Keratinocyte (primary cell): ENCODE measurements at regions not wholly inside any gene's neighbourhood (a gene's known extent, or its start where the extent isn't known, plus 50 kb on each side); places are given as distances from the start of the nearest gene placed in this dataset.

Experiments used
- DNase-seq: peaks from one replicate; pipeline ENCODE4 v3.0.0-alpha.2; 2011; ENCODE audit warnings: low read depth, missing footprints, low spot score
- FAIRE-seq: peaks from 2 replicates; lab custom pipeline; 2011; peaks lifted over from hg19 to GRCh38; lab: Jason Lieb, UNC
- H2AFZ ChIP-seq: 2 replicates; pipeline ENCODE4 v1.6.0; 2012; ENCODE audit warnings: low read length, control low read depth, inconsistent platforms; ENCODE audit not compliant: control insufficient read depth
- H3K27ac ChIP-seq: 2 replicates; pipeline ENCODE4 v1.5.1; 2011; ENCODE audit warnings: low read length; ENCODE audit not compliant: control insufficient read depth, insufficient read depth
- H3K27me3 ChIP-seq: 3 replicates; pipeline ENCODE4 v1.6.0; 2011; ENCODE audit warnings: low read length; ENCODE audit not compliant: control insufficient read depth, insufficient read depth; ENCODE audit errors: extremely low read depth
- H3K36me3 ChIP-seq, 2 experiments: 2 replicates in 1 of 2; 3 replicates in 1 of 2; pipeline ENCODE4 v1.5.1; 2011; ENCODE audit warnings: low read length in 2 of 2, mild to moderate bottlenecking in 1 of 2; ENCODE audit not compliant: control insufficient read depth in 2 of 2, insufficient read depth in 2 of 2; ENCODE audit errors: extremely low read depth in 1 of 2
- H3K4me1 ChIP-seq: 3 replicates; pipeline ENCODE4 v1.5.1; 2011; ENCODE audit warnings: low read length; ENCODE audit not compliant: control insufficient read depth, insufficient read depth; ENCODE audit errors: extremely low read depth
- H3K4me2 ChIP-seq: 3 replicates; pipeline ENCODE4 v1.6.0; 2011; ENCODE audit warnings: low read depth, low read length; ENCODE audit not compliant: control insufficient read depth, insufficient read depth; ENCODE audit errors: extremely low read depth
- H3K4me3 ChIP-seq, 3 experiments: fragments of 200-600 bp in 1 of 3; sonication (generic) in 1 of 3; 2 replicates in 2 of 3; 3 replicates in 1 of 3; pipeline ENCODE4 v1.5.1; 2011 to 2016; ENCODE audit warnings: low read length in 3 of 3, mild to moderate bottlenecking in 3 of 3, control low read depth in 2 of 3, inconsistent platforms in 1 of 3, low read depth in 1 of 3, mixed read lengths in 1 of 3, mixed run types in 1 of 3, moderate library complexity in 1 of 3; ENCODE audit not compliant: control insufficient read depth in 2 of 3, insufficient read depth in 2 of 3; ENCODE audit errors: extremely low read depth in 1 of 3
- H3K79me2 ChIP-seq: 2 replicates; pipeline ENCODE4 v1.6.0; 2012; ENCODE audit warnings: low read length; ENCODE audit not compliant: control insufficient read depth, insufficient read depth
- H3K9ac ChIP-seq: 3 replicates; pipeline ENCODE4 v1.6.0; 2011; ENCODE audit warnings: low read length; ENCODE audit not compliant: control insufficient read depth, insufficient read depth; ENCODE audit errors: extremely low read depth
- H3K9me1 ChIP-seq: 3 replicates; pipeline ENCODE4 v1.6.0; 2011; ENCODE audit warnings: low read length; ENCODE audit not compliant: control insufficient read depth, insufficient read depth; ENCODE audit errors: extremely low read depth
- H3K9me3 ChIP-seq: 2 replicates; pipeline ENCODE4 v1.5.1; 2012; ENCODE audit warnings: low read depth, low read length; ENCODE audit not compliant: control insufficient read depth
- H4K20me1 ChIP-seq: 3 replicates; pipeline ENCODE4 v1.6.0; 2011; ENCODE audit warnings: low read length; ENCODE audit not compliant: control insufficient read depth, insufficient read depth; ENCODE audit errors: extremely low read depth
- EZH2 ChIP-seq: IDR thresholded peaks from one replicate; pipeline ENCODE4 v1.6.1; 2012; ENCODE audit warnings: inconsistent platforms, mild to moderate bottlenecking, low read length, moderate library complexity
- dilution Hi-C: fragments of 300-500 bp; cut with MboI; formaldehyde crosslinking; loops from one replicate; pipeline ENCODE4 v1.7.0; 2020; ENCODE audit warnings: low sequenced_read_pairs; ENCODE audit not compliant: extremely low pct_ligation_motif_present
- TF ChIP-seq, protein P1 (sequence below), 3 experiments: IDR thresholded peaks in 1 of 3; conservative IDR thresholded peaks in 1 of 3; optimal IDR thresholded peaks in 1 of 3; 2 replicates in 2 of 3; 3 replicates in 1 of 3; pipeline versions ENCODE3 to v1.5.1; 2011; ENCODE audit warnings: low read length in 3 of 3, mild to moderate bottlenecking in 3 of 3, moderate library complexity in 2 of 3, control low read depth in 1 of 3, inconsistent platforms in 1 of 3; ENCODE audit not compliant: insufficient read depth in 2 of 3; ENCODE audit errors: extremely low read depth in 1 of 3

DNA sequence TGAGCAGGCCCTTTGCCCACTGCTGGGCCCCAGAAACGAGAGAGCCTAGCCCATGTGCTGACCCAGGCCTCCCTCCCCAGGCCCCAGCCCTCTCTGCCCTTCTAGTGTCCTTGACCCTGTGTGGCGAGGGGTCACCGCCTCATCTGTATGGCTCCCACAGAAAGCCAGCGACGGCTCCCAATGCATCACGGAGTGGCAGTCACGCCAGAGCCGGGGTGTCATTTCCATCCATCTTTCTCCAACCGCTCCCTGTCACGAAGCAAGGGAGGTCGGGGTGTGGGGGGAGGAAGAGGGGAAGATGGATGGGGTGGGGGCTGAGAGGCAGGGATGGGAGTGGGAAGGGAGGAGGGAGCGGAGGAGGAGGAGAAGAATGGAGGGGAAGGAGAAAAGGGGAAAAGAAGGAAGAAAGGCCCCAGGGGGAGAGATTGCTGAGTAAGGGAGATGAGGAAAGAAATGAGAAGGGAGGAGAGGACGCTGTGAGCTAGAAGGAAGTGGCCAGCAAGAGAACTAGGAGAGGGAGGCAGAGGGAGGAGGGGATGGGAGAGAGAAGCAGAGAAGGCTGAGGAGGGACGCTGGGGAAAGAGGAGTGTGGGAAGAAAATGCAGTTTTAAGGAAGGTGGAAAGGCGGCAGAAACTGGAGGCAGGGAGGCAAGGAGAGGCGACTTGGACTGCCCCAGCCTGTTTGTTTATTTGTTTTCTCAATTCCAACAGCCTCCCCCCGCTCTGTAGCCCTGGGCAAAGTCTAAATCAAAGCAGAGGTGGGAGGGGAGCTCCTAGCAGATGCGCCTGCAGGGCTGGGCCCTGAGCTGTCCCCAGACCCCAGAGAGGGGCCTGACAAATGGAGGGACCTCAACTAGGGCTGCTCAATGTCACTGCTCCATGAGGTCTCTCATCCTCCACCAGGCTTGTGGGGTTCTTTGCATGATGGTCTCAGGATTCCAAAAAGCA, 75.5 kb upstream of the LHX5 start:
- Histone ChIP-seq H4K20me1 (no peaks in the 10 kb centered on the region), H3K79me2 (no peaks in the 10 kb centered on the region), H3K9ac (no peak overlapping the region), H3K36me3 (no peaks in the 10 kb centered on the region), H2AFZ (no peak overlapping the region), H3K9me3 (no peaks in the 10 kb centered on the region), H3K9me1 (no peaks in the 10 kb centered on the region), H3K4me1 (no peaks in the 10 kb centered on the region), H3K4me3 (no peak overlapping the region), H3K27me3 (no peaks in the 10 kb centered on the region), H3K4me2 (no peak overlapping the region), H3K27ac (no peak overlapping the region)
- dilution Hi-C loops: no loop called here
- DNase-seq (no peak), FAIRE-seq (no peak)
- TF ChIP-seq, protein P1, sequence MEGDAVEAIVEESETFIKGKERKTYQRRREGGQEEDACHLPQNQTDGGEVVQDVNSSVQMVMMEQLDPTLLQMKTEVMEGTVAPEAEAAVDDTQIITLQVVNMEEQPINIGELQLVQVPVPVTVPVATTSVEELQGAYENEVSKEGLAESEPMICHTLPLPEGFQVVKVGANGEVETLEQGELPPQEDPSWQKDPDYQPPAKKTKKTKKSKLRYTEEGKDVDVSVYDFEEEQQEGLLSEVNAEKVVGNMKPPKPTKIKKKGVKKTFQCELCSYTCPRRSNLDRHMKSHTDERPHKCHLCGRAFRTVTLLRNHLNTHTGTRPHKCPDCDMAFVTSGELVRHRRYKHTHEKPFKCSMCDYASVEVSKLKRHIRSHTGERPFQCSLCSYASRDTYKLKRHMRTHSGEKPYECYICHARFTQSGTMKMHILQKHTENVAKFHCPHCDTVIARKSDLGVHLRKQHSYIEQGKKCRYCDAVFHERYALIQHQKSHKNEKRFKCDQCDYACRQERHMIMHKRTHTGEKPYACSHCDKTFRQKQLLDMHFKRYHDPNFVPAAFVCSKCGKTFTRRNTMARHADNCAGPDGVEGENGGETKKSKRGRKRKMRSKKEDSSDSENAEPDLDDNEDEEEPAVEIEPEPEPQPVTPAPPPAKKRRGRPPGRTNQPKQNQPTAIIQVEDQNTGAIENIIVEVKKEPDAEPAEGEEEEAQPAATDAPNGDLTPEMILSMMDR (optimal IDR thresholded peaks at IDR 0.05 in 1 of 3, IDR thresholded peaks at IDR 0.05 in 1 of 3, conservative IDR thresholded peaks at IDR 0.05 in 1 of 3; ENCODE audit: extremely low read depth in 1 of 3, insufficient read depth in 2 of 3, low read length in 3 of 3): no peak
- no peak for TF ChIP-seq EZH2

GRCh38 chr12:113537751-113538087, 66.0 kb upstream of the LHX5 start:
- no peak for FAIRE-seq
- H2AFZ ChIP-seq: no peak overlapping the region
- no peak overlapping the region for H3K27ac ChIP-seq
- TF ChIP-seq, protein P1 (optimal IDR thresholded peaks at IDR 0.05 in 1 of 3, IDR thresholded peaks at IDR 0.05 in 1 of 3, conservative IDR thresholded peaks at IDR 0.05 in 1 of 3; ENCODE audit: extremely low read depth in 1 of 3, insufficient read depth in 2 of 3, low read length in 3 of 3): no peak
- TF ChIP-seq EZH2: no peak
- H3K4me3 ChIP-seq: no peak overlapping the region
- H3K4me2 ChIP-seq: no peak overlapping the region
- H3K9me3 ChIP-seq: no peaks in the 10 kb centered on the region
- no peaks in the 10 kb centered on the region for H3K79me2 ChIP-seq
- dilution Hi-C loops: no loop called here
- no peak overlapping the region for H3K9ac ChIP-seq
- no peaks in the 10 kb centered on the region for H3K9me1 ChIP-seq
- H3K4me1 ChIP-seq: no peaks in the 10 kb centered on the region
- no peaks in the 10 kb centered on the region for H4K20me1 ChIP-seq
- H3K27me3 ChIP-seq: no peaks in the 10 kb centered on the region
- DNase-seq: peak; percentile 7
- no peaks in the 10 kb centered on the region for H3K36me3 ChIP-seq
